ENCODE measurements at regions not wholly inside any gene's neighbourhood (a gene's known extent, or its start where the extent isn't known, plus 50 kb on each side); places are given as distances from the start of the nearest gene placed in this dataset.

DNA sequence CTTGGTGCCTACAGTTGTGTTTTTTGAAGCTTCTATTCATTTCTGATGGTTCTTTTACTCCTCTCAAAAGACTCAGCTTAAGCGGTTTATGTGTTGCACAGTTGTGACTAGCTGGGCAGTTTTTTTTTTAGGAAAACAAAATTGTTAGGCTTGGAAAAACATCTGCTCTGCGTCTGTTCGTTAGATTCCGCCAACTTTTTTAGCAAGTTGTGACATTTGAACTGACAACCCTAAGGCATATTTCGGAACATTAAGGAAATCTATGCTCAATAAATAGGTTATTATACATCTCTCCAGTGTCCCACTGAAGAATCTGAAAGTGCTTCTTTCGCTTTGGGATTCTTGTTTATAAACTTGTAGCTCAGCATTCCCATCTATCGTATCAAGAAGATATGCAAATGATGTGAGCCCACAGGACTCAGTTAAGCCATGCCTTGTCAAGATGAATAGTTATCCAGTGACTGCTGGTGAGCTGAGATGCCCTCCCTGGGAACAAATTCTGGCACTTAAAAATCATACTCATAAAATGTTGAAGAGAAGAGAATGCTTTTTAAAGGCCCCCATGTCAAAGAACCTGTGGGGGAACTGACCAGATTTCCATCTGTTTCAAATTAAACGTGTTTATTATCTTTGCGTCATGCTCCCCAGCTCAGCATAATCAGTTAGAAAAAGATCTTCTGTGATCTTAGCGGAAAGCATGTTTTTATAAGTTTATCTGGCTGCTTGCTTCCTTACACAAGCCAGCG is 109.0 kb upstream of the FAM20A start:
- TF ChIP-seq POLR2A (IDR thresholded peaks at IDR 0.05) (no peak), POLR2AphosphoS5 (IDR thresholded peaks at IDR 0.05) (no peak), CTCF (IDR thresholded peaks at IDR 0.05) (no peak)

Data from sigmoid colon (tissue), 4 donors.